Fibroblast of lung (primary cell): ENCODE measurements at regions not wholly inside any gene's neighbourhood (a gene's known extent, or its start where the extent isn't known, plus 50 kb on each side); places are given as distances from the start of the nearest gene placed in this dataset.

Experiments used
- EZH2 ChIP-seq: IDR thresholded peaks from 2 replicates; pipeline ENCODE4 v1.5.1; 2012; ENCODE audit warnings: low read length, control low read depth, mild to moderate bottlenecking; ENCODE audit errors: missing control alignments
- TF ChIP-seq, protein P1 (sequence below), 2 donors: IDR thresholded peaks in 1 of 2; conservative IDR thresholded peaks in 1 of 2; 1 replicate in 1 of 2; 2 replicates in 1 of 2; pipeline ENCODE4 v1.5.1; 2011 to 2012; ENCODE audit warnings: low read length in 2 of 2, control low read depth in 1 of 2, inconsistent platforms in 1 of 2, low read depth in 1 of 2, mild to moderate bottlenecking in 1 of 2

DNA sequence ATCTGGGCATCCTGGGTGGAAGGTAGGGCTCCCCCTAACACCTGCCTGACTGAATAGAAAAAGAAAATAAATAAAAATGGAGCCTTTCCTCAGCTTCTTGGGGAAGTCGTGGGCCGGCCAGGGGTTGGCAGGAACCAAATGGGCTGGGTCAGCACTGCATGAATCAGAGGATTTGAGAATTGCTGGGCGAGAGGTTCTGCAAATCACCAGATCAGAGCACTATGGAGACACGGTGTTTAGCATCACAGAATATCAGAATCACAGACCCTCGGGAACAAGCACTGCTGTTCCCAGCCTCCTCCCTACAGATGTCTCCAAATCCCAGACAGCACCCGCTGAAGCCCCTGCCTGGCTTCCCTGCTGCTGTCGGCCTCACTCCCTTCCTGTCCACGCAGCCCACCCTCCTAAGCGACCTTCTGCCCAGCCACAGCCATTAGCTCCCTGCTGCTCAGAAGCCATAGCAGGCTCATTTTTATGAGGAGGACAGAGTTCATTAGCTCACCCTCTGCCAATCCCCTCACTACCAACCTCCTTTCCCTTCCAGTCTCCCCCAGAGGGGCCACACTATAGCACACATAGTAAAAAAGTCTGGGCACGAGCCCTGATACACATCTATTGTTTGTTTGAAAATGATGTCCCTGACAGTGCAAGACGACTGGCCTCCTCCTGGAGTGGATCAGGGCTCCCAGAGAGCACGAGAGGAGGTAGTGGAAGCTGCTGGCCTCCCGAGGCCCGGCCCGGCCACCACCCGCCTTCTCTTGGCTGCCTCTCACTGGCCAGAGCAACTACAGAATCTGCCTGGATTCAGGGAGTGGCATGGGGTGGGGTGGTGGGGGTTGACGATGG lies 64.6 kb upstream of the TAF1B start:
- TF ChIP-seq, protein P1, sequence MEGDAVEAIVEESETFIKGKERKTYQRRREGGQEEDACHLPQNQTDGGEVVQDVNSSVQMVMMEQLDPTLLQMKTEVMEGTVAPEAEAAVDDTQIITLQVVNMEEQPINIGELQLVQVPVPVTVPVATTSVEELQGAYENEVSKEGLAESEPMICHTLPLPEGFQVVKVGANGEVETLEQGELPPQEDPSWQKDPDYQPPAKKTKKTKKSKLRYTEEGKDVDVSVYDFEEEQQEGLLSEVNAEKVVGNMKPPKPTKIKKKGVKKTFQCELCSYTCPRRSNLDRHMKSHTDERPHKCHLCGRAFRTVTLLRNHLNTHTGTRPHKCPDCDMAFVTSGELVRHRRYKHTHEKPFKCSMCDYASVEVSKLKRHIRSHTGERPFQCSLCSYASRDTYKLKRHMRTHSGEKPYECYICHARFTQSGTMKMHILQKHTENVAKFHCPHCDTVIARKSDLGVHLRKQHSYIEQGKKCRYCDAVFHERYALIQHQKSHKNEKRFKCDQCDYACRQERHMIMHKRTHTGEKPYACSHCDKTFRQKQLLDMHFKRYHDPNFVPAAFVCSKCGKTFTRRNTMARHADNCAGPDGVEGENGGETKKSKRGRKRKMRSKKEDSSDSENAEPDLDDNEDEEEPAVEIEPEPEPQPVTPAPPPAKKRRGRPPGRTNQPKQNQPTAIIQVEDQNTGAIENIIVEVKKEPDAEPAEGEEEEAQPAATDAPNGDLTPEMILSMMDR (conservative IDR thresholded peaks at IDR 0.05 in 1 of 2, IDR thresholded peaks at IDR 0.05 in 1 of 2; ENCODE audit: low read depth in 1 of 2, low read length in 2 of 2): no peak
- no peak for TF ChIP-seq EZH2
